GM21390 (cell line): ENCODE measurements at regions not wholly inside any gene's neighbourhood (a gene's known extent, or its start where the extent isn't known, plus 50 kb on each side); places are given as distances from the start of the nearest gene placed in this dataset.
"Not testable (repeated sequence)": the region's sequence is repeated elsewhere in the genome, so short reads cannot be mapped to it uniquely, and the experiment has no call there.

Experiments
- ATAC-seq: cut with Tn5 transposase; IDR thresholded peaks from one replicate; pipeline ENCODE4 v1.9.1; 2021; ENCODE audit not compliant: unreplicated experiment

DNA sequence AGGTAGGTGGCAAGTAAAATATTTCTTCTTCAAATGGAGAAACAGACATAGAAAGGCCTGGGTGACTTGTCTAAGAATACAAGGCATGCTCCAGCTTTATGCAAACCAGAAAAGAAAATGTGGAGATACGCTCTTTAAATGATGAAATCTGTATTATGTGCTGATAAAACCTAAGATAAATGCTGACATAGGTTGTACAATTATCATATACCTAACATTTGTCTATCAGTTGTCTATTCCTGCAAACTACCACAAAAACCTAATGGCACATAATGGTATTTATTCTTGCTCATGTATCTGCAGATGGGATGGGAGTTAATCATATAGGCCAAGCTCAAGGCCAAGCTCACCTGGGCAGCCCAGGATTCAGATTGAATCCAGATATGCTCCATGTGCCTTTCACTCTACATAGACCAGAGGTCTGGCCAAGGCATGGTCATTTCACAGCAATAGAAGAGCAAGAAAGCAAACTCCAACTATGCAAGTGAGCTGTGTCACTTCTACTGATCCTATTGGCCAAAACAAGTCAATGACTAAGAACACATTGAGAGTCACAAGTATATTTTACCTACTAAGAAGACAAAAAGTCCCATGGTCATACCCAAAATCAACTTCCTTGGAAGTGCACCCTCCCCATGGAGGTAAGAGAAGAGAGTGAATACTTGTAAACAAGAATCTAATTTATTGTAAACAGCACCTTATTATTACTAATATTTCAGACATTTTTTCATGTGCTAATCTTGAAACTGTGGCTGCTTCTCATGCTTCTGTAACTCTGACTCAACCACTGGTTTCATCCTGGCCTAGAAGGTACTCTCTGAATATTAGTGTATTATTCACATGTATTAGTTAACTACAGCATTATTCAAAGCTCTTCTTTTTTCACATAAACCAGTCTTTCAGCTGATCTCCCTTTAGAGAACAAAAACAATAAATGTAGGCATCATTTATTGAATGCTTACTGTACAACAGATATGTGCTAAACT is 270.7 kb upstream of the SOX9 start:
- peak; percentile 71 for ATAC-seq

GRCh38 chr17:71850812-71851211 is 270.0 kb upstream of the SOX9 start:
- peak; percentile 35 for ATAC-seq

DNA sequence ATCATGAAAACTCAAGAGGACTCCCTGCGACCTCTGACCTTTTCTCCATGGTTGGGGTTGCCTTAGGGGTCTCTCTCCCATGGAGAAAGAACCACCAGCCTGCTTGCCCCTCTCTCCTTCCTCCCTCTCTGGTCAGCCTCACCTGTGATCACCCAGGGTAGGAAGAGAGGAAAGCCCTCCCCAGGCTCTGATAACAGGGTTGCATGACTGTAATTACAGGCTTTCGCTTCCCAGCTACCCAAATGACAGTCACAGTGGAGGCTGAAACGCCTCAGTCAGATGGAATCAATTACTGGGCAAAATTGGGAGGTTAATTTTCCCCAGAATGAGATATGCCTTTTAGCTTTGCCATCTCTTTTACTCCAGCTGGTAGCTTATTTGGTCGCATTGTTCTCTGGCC is 265.8 kb upstream of the SOX9 start:
- no peak for ATAC-seq

DNA sequence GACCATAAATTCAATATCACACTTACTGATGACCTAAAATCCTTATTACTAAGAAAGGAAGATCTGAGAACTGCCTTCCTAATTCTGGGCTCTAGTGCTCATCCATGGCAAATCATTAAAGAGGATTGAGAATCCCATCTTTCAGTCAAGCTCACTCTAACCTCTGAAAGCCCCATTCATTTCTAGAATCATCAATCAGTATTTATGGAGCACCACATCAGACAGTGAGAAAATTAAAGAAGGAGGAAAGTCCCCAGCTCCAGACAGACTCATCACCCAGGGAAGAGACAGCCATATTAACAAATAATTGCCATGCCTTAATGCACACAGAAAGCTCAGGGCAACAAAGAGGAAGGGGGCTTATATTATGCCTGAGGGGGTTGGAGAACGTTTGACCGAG is 256.1 kb upstream of the SOX9 start:
- ATAC-seq, result no peak

GRCh38 chr17:71866095-71866494 is 254.7 kb upstream of the SOX9 start:
- no peak for ATAC-seq

- ATAC-seq, result no peak
Observed at GRCh38 chr17:71869293-71869692, 251.5 kb upstream of the SOX9 start.

- no peak for ATAC-seq
Observed at GRCh38 chr17:71869841-71870545, 250.8 kb upstream of the SOX9 start.

DNA sequence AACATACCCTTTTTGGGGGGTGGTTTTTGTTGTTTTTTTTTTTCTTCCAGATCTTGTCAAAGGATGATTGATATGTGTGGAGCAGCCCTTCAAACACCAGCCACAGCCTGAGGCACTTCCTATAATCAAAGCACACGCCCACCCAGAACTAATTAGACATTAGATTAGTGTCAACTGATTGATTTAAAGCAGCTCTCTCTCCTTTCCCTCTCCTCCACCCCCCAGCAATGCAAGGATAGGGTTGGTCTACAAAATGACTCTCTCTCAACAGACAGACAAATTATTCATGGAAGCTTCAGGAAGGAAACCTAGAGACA is 250.3 kb upstream of the SOX9 start:
- no peak for ATAC-seq

DNA sequence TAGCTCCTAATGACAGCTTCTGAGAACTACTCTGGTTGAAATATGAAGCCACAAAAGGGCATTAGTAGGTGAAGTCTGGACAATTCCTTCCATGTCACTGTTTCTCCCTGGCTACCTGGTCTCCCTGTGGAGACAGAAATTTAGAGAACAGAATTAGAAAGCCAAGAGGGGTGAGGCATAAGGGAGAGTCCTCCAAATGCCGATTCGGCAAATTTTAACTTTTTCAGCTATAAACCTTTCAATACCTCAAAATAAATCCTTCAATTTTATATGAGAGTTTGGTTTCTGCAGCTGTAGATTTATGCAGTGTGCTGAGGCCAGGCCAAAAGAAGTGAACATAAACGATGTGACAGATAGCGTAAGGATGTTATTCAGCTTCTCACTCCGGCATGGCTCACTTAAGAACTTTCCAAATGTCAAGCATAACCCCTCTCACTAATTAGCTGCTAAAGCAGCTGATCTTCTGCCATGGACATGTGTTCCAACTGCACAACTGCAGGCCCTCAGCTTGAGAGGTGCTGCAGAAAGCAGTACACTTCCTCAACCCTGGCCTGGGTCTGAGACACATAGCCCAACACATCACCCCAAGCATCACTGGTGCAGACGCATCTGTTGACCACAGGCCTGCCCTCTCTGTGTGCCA is 247.9 kb upstream of the SOX9 start:
- ATAC-seq, result no peak

GRCh38 chr17:71874773-71875172 is 246.0 kb upstream of the SOX9 start:
- not testable (repeated sequence) for ATAC-seq

- no peak for ATAC-seq
Observed at GRCh38 chr17:71878271-71878670, 242.5 kb upstream of the SOX9 start.

DNA sequence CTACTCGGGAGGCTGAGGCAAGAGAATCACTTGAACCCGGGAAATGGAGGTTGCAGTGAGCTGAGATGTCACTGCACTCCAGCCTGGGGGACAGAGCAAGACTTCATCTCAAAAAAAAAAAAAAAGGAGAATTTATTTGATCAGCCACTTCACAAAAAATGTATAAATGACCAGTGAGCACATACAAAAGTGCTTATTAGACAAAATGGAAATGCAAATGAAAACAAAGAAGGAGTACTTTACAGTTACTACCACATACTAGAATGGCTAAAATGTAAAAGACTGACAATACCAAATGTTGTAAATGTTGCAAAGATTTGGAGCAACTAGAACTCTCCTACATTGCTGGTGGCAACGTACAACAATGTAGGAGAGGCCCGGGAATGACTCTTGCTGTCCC is 241.8 kb upstream of the SOX9 start:
- no peak for ATAC-seq

- no peak for ATAC-seq
Observed at GRCh38 chr17:71881041-71881440, 239.8 kb upstream of the SOX9 start.

- no peak for ATAC-seq
Observed at GRCh38 chr17:71881581-71881980, 239.2 kb upstream of the SOX9 start.

- no peak for ATAC-seq
Observed at GRCh38 chr17:71883258-71883657, 237.6 kb upstream of the SOX9 start.

- ATAC-seq, result no peak
Observed at GRCh38 chr17:71883845-71884244, 237.0 kb upstream of the SOX9 start.

DNA sequence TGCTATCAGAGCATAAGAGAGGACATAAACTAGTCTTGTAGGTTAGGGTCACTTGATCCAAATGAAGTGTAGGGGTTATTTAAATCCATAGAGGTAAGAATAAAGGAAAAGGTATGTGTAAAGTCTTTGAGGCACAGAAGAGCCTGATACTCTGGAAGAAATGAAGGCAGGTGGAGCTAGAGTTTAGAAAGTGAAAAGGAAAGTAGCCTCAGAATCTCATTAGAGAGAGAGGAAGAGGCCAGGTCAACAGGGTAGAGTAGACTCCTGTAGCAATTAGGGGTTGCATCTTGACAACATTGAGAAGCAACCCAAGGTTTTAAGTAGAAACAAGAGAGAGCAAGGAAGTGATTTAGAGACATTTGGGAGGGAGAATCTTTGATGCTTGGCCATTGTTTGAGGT is 235.2 kb upstream of the SOX9 start:
- no peak for ATAC-seq

GRCh38 chr17:71899317-71899716 is 221.5 kb upstream of the SOX9 start:
- no peak for ATAC-seq

DNA sequence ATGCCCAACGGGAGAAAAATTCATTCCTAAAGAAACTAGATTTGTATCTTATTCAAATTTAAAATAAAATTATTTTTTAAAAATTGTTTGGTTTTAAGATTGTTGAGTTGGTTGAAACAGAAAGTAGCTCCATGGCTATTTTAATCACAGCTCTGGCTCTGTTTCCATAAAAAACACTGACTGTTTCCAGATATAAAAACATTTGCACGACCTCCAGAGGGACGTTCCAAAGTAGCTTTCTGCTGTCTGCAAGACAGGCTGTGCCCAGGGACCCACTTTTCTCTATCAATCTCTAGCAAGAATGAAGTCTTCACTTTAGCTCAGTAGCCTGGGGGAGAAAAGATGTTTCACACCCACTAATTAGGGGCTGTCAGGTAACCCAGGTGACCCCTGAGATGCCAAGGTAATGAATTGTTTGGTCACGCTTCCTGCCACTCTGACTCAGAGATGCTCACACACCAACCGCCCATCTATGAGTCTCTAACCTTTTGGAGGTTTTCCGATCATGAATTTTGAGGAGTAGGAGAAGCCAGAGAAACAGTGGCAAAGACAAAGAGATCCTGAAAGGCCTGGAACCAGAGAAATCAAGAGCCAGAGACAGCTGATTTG is 220.1 kb upstream of the SOX9 start:
- no peak for ATAC-seq

DNA sequence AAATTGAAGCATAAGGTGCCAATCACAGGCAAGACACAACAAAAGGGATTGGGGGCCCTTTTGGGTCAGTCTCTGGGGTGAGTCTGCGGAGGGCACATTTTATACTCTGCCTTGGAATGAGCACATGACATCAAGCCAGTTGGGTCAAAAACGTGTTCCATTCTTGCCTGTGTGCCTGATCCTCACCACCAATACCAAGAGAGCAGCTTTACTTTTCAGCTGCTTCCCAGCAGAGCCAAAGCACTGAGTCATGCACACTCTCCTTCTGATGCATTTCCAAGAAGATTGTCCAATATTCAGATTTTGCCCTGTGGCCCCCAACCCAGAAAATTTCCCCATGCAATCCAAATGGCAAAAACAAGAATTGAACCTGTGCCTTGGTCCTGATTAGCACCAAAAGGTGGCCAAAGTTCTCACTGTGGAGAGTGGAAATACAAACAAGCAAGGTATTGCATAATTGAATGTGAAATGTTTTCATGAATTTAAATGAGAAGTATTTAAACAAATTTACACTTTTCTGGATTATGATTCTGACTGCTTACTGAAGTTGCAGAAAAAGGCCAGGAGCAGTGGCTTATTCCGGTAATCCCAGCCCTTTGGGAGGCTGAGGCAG is 217.8 kb upstream of the SOX9 start:
- ATAC-seq, result no peak
